Ishikawa (cell line): ENCODE measurements at regions not wholly inside any gene's neighbourhood (a gene's known extent, or its start where the extent isn't known, plus 50 kb on each side); places are given as distances from the start of the nearest gene placed in this dataset.

Experiments used
- CEBPB ChIP-seq: IDR thresholded peaks from 2 replicates; pipeline ENCODE4 v1.6.1; 2012
- CREB1 ChIP-seq: IDR thresholded peaks from 2 replicates; pipeline ENCODE4 v1.6.1; 2012; ENCODE audit warnings: low read depth
- EGR1 ChIP-seq: IDR thresholded peaks from 2 replicates; pipeline ENCODE4 v1.6.1; 2012
- EP300 ChIP-seq: IDR thresholded peaks from 2 replicates; pipeline ENCODE4 v1.6.1; 2012; ENCODE audit warnings: borderline replicate concordance
- FOXM1 ChIP-seq: IDR thresholded peaks from 2 replicates; pipeline ENCODE4 v1.6.1; 2012; ENCODE audit warnings: low read depth, borderline replicate concordance
- NFIC ChIP-seq: IDR thresholded peaks from 2 replicates; pipeline ENCODE4 v1.6.1; 2012
- RAD21 ChIP-seq: IDR thresholded peaks from 2 replicates; pipeline ENCODE4 v1.6.1; 2012; ENCODE audit warnings: low read depth
- TAF1 ChIP-seq: IDR thresholded peaks from 2 replicates; pipeline ENCODE4 v1.6.1; 2012; ENCODE audit warnings: low read depth, mild to moderate bottlenecking
- TCF12 ChIP-seq: IDR thresholded peaks from 2 replicates; pipeline ENCODE4 v1.6.1; 2012; ENCODE audit warnings: low read depth
- TEAD4 ChIP-seq: IDR thresholded peaks from 2 replicates; pipeline ENCODE4 v1.6.1; 2012
- YY1 ChIP-seq: IDR thresholded peaks from 2 replicates; pipeline ENCODE4 v1.6.1; 2012; ENCODE audit warnings: low read depth
- ZBTB7A ChIP-seq: IDR thresholded peaks from 2 replicates; pipeline ENCODE4 v1.6.1; 2012; ENCODE audit warnings: low read depth
- TF ChIP-seq, protein P1 (sequence below): IDR thresholded peaks from 2 replicates; pipeline ENCODE4 v1.6.1; 2012
- TF ChIP-seq, protein P2 (sequence below): IDR thresholded peaks from 2 replicates; pipeline ENCODE4 v1.6.1; 2012
- TF ChIP-seq, protein P3 (sequence below): IDR thresholded peaks from 2 replicates; pipeline ENCODE4 v1.6.1; 2012; ENCODE audit warnings: low read depth, mild to moderate bottlenecking

DNA sequence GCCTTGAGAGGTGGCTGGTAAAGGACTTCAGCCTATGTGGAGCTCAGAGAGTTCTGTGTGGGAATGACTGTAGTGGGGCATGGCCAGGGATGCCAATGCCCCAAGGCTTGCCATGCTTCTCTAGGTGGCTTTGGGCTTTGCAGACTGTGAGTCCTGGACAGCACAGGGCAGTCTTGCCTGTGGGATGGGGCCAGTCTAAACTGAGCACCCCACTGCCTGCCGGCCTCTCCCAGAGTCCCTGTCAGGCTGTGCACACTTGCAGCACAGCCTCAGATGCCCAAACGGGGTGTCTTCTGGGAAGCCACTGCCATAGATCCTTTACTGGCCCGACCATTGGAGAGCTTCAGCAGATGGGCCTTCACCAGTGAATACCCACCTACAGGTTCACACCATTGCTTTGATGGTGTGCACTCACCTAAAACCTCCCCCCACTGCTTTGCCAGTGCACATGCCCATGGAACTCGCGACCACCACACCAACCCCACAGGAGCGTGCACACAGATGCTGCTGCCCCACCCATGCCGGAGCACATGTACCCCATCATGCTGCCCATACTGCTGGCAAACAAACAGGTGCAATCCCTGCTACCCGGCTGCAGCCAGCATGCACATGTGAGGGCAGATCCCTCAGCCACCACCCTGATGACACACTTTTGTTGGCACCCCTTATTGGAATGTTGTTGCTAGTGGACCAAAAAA, 97.3 kb upstream of the CNKSR2 start:
- TF ChIP-seq NFIC (no peak), FOXM1 (no peak), EP300 (no peak)

DNA sequence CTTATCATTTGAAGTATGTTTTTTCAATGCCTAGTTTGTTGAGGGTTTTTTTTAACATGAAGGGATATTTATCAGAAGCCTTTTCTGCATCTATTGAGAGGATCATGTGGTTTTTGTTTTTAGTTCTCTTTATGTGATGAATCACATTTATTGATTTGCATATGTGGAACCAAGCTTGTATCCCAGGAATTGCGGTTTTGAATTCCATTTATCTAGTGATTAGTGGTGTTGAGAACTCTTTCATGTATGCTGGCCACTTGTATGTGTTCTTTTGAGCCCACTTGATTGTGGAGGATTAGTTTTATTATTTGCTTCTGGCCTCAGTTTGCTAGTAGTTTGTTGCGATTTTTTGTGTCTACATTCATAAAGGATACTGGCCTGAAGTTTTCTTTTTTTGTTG, 85.0 kb upstream of the CNKSR2 start:
- TF ChIP-seq ZBTB7A: no peak
- no peak for TF ChIP-seq TCF12
- no peak for TF ChIP-seq CREB1
- TF ChIP-seq YY1: no peak
- TF ChIP-seq, protein P1, sequence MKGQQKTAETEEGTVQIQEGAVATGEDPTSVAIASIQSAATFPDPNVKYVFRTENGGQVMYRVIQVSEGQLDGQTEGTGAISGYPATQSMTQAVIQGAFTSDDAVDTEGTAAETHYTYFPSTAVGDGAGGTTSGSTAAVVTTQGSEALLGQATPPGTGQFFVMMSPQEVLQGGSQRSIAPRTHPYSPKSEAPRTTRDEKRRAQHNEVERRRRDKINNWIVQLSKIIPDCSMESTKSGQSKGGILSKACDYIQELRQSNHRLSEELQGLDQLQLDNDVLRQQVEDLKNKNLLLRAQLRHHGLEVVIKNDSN: no peak
- no peak for TF ChIP-seq TEAD4
- TF ChIP-seq RAD21: no peak
- TF ChIP-seq, protein P2, sequence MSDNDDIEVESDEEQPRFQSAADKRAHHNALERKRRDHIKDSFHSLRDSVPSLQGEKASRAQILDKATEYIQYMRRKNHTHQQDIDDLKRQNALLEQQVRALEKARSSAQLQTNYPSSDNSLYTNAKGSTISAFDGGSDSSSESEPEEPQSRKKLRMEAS: no peak
- TF ChIP-seq CEBPB: no peak
- TF ChIP-seq, protein P3, sequence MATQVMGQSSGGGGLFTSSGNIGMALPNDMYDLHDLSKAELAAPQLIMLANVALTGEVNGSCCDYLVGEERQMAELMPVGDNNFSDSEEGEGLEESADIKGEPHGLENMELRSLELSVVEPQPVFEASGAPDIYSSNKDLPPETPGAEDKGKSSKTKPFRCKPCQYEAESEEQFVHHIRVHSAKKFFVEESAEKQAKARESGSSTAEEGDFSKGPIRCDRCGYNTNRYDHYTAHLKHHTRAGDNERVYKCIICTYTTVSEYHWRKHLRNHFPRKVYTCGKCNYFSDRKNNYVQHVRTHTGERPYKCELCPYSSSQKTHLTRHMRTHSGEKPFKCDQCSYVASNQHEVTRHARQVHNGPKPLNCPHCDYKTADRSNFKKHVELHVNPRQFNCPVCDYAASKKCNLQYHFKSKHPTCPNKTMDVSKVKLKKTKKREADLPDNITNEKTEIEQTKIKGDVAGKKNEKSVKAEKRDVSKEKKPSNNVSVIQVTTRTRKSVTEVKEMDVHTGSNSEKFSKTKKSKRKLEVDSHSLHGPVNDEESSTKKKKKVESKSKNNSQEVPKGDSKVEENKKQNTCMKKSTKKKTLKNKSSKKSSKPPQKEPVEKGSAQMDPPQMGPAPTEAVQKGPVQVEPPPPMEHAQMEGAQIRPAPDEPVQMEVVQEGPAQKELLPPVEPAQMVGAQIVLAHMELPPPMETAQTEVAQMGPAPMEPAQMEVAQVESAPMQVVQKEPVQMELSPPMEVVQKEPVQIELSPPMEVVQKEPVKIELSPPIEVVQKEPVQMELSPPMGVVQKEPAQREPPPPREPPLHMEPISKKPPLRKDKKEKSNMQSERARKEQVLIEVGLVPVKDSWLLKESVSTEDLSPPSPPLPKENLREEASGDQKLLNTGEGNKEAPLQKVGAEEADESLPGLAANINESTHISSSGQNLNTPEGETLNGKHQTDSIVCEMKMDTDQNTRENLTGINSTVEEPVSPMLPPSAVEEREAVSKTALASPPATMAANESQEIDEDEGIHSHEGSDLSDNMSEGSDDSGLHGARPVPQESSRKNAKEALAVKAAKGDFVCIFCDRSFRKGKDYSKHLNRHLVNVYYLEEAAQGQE: no peak
- no peak for TF ChIP-seq FOXM1
- no peak for TF ChIP-seq EP300

DNA sequence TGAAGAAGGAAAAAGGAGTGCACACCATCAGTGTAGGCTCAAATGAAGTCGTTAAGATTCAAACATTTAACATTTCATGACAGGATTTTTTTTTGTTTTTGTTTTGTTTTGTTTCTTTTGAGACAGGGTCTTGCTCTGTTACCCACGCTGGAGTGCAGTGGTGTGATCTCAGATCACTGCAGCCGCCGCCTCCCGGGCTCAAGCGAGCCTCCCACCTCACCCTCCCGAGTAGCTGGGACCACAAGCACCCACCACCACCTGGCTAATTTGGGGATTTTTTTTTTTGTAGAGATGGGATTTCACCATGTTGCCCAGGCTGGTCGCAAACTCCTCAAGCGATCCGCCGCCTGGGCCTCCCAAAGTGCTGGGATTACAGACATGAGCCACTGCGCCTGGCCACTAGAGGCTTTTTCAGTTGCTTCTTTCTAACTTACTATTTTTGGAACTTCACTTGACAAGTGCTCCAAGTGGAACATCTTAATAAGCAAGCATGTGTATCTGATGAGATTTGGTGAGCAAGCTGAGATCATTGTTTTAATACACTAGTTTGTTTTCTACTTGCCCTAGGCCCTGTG, 78.9 kb upstream of the CNKSR2 start:
- TF ChIP-seq NFIC (no peak), YY1 (no peak)

DNA sequence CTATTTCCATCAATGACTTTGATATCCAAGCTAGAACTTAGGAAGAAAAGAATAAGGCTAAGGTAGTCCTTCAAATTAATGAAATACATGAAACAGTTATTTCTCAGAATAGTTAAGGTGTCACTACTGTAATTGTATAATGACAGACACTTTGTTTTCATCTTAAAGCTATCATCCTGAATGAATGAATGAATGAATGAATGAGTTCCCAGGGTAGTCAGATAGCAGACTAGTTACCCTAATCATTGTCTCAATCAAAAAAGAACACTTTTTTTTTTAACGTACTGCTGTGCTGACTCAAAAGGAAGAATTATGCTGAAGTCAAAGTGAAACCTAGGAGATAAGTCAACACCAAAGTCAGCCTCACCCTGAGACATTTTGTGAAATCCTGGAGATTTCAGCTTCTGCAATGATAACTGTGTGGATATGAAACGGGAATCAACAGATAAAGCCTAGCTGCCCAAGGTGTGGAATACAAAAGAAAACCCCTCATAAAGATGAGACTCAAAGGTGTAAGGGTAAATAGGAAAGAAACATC, 68.3 kb upstream of the CNKSR2 start:
- TF ChIP-seq CEBPB: no peak
- TF ChIP-seq, protein P2: no peak
- TF ChIP-seq EGR1: no peak
- TF ChIP-seq, protein P1: no peak
- TF ChIP-seq YY1: no peak
- no peak for TF ChIP-seq EP300
- TF ChIP-seq TEAD4: no peak
- no peak for TF ChIP-seq TAF1
- TF ChIP-seq NFIC: no peak
- TF ChIP-seq RAD21: no peak
- TF ChIP-seq FOXM1: no peak

DNA sequence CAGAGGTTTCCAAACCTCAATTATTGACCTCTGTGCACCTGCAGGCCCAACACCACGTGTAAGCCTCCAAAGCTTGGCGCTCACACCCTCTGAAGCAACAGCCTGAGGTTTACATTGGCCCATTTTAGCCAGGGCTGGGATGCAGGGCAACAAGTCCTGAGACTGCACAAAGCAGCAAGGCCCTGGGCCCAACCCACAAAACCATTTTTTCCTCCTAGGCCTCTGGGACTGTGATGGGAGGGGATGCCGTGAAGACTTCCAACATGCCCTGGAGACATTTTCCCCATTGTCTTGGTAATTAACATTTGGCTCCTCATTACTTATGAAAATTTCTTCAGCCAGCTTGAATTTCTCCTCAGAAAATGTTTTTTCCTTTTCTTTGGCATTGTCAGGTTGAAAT, 54.9 kb upstream of the CNKSR2 start:
- TF ChIP-seq EP300: no peak
